Pons (tissue), 1 donor: ENCODE measurements at regions not wholly inside any gene's neighbourhood (a gene's known extent, or its start where the extent isn't known, plus 50 kb on each side); places are given as distances from the start of the nearest gene placed in this dataset.
A peak's percentile ranks its signal among the peaks of the same experiment; 100 is the strongest.
"Not testable (repeated sequence)": the region's sequence is repeated elsewhere in the genome, so short reads cannot be mapped to it uniquely, and the experiment has no call there.

Source experiments
- DNase-seq: peaks from one replicate; pipeline ENCODE4 v3.0.0-alpha.2; 2016; ENCODE audit warnings: low spot score

DNA sequence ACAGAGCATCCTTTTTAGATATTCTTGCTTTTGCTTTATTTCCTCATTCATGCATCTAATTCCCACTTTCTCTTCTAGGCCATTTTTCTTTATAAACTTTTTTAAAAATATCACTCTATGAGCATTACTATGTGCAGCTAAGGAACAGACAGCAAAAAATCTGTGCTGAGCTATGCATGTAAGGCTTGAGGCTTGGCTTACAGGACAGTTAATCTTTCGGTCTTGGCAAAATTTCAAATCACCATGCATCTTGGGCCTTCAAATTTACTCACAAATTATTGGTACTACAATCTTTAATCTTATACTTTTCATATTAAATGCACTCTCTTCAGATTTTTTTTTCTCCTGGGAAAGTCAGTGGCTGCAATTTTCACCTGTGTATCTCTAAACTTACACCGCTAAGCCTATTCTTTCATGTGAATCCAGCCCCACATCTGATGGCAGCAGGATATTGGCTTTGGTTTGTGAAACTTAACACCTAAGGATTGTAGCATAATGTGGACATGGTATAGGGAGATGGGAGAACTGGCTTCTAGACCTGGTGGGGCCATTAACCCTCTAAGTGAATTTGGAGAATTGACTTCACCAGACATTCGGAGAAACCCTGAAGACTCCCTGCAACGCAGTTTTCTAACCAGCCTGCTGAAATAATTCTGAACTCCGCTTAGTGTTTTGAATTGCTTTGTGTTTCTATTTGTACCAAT lies 278.3 kb downstream of the SPRY1 start:
- DNase-seq, result no peak

GRCh38 chr4:123675567-123675966 lies 279.0 kb downstream of the SPRY1 start:
- no peak for DNase-seq

- DNase-seq, result no peak
Observed at GRCh38 chr4:123676071-123676889, 279.7 kb downstream of the SPRY1 start.

DNA sequence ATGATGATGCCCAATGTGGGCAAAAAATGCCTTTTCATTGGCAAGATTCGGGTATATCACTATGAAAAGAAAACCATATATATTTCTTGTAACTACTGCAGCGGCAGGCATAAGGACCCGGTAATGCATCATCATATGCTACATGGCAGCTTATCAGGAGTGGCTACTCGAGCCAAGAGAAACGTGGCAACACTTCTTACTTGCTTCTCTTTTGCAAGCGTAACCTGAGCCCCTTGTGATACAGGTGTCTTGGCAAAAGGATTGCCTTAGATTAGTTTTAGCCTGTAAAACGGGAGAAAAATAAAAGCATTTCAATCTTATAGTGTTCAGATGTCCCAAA lies 280.3 kb downstream of the SPRY1 start:
- DNase-seq, result no peak

DNA sequence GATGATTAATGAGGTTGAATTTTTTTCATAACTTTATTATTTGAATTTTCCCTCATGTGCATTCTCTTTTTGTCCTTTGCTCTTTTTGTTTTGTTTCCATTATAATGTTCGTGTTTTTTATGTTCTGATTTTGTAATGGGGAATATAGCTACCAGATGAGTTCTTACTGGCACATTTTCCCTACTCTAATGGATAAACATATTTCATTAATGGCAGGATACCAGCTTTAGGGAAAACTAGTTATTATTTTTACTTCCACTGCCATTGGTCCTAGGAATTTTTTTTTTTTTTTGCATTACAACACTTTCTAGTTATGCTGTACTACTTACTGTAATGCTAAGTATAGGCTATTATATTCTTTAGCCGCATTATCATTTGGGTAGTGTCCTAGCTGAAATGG lies 286.3 kb downstream of the SPRY1 start:
- DNase-seq, result no peak

DNA sequence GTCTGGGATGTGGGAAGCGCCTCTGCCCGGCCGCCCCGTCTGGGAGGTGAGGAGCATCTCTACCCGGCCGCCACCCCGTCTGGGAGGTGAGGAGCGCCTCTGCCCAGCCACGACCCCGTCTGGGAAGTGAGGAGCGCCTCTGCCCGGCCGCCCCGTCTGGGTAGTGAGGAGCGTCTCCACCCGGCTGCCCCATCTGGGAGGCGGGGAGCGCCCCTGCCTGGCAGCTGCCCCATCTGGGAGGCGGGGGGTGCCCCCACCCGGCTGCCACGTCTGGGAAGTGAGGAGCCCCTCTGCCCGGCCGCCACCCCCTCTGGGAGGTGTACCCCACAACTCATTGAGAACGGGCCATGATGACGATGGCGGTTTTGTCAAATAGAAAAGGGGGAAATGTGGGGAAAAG lies 288.3 kb downstream of the SPRY1 start:
- not testable (repeated sequence) for DNase-seq

DNA sequence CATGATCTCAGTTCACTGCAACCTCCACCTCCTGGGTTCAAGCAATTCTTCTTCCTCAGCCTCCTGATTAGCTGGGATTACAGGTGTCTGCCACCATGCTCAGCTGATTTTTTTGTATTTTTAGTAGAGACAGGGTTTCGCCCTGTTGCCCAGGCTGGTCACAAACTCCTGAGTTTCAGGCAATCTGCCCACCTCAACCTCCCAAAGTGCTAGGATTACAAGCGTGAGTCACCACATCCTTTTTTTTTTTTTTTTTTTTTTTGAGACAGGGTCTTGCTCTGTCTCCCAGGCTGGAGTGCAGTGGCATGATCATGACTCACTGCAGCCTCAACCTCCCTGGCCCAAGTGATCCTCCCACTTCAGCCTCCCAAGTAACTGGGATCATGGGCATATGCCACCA lies 298.9 kb downstream of the SPRY1 start:
- DNase-seq, result not testable (repeated sequence)

DNA sequence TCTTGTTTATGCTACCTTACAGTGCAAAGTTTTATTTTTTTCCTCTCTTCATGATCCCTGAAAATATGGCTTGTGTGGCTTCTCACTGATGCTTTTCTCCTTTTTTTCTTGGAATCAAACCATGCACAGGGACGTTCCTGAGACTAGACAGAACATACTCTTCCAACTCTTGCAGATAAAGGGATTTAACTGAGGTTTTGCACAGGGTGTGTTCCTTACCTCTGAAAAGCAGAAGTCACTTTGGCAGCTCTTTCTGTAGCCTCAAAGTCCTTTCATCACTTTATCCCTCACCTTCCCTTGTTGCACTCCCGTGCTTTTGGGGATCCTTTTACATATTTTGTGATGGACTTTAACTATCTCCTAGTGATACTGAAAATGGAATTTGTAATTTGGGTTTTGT lies 300.1 kb downstream of the SPRY1 start:
- no peak for DNase-seq

DNA sequence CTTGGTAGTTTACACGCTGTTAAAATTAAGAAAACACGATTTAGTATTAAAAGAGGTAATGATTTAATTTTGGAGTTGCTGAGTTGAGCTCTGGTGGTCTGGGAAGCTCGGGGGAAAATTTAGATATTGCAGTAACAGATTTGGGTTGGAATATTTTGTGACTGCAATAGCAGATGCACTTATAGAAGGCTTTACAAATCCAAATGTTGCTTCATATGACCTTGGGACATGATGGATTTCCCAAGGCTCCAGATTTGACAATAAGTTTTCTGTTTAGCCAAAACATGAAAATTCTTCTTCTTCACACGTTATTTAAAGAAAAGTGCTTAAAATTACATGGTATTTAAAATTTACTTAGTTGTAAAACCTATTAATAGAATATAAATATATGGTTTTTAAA lies 302.0 kb downstream of the SPRY1 start:
- no peak for DNase-seq

DNA sequence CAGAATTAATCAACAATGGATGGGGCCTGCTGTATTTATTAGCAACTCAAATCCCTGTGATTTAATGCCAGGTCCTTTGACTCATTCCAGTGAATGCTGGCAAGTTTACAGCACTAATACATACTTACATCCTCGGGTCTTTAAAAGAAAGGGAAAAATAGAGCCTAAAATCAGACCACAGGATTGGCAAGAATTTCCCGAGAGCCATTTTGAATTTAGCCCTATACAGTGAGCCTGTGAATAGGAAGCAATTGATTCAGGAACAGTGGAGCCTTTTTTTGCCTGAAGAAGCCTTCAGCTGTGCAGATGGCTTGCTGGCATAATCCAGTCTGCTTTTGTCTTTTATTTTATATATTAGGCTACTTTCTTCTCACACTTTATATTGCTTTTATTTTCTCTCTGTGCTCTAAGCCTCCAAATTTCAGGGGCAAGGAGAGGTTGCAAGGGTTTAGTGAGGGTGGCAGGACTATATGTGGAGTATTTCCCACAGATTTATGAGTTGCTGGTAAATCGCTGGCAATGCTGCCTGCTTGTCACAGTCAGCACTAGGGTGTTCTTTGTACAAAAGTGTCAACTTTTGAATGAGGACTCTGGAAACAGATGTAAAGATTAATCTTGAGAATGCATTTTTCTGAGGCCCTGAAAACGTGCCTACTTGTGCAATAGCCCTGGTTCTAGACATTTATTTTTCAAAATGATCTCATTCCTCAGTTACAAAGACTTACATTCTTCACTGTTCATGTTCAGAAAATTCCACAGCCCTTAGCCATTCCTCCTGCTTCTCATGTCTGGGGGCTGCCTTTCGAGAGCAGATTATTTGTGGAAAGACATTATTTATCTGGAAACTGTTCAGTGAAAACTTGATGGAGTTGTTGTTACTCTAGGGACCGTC lies 303.5 kb downstream of the SPRY1 start:
- peak; percentile 87 for DNase-seq

- DNase-seq, result no peak
Observed at GRCh38 chr4:123701131-123701575, 304.6 kb downstream of the SPRY1 start.

- no peak for DNase-seq
Observed at GRCh38 chr4:123705419-123705818, 308.8 kb downstream of the SPRY1 start.

DNA sequence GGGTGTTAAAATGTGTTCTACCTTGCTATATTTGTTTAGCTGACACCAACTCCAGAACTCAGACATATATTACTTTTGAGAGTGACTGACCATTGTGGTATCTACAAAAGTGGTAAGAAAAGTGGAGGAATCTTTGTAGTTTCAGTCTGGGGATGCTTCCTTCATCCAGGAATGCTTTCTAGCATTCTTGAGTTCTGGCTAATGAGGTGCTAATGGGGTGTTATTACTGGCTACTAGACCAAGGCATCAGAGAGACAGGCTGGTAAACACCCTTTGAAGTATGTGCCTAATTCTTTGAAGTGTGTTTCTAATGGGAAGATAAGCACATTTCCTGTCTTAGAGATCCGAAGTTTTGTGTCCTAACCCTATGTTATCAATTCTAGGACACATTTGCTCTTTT lies 310.4 kb downstream of the SPRY1 start:
- DNase-seq, result no peak

DNA sequence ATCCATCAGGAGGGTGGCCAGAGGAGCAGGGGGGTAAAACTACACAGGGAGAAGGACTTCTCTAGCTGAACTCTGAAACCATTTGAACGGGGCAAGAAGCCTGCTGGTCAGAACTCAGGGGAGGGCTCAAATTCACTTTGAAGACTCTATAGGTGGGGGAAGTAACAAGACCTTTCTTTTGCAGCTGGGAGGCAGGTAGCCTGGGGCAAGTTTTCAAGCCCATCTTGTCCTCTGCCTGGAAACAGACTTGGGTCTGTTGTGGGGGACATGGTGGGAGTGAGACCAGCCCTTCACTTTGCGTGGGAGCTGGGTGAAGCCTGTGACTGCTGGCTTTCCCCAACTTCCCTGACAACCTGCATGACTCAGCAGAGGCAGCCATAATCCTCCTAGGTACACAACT lies 312.3 kb downstream of the SPRY1 start:
- DNase-seq, result no peak

GRCh38 chr4:123709336-123709735 lies 312.7 kb downstream of the SPRY1 start:
- no peak for DNase-seq

GRCh38 chr4:123731035-123731434 lies 334.4 kb downstream of the SPRY1 start:
- DNase-seq, result peak; percentile 11

DNA sequence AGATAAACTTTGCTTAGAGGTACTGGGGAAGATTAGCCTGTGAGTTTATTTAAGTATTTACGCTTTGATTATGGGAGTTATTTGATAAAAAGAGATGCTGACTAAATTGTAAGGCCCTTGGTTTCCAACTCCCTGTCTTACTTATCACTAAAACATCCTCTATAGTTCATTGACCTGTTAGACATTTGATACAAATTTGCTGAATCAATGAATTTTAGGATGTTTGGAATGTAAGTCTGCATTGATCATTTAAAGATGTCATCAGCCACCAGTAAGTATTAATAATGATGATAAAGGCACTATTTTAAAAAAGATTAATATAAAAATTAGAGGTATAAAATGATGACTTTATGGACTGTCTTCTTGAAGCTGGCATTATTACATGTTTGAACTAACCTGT lies 340.6 kb downstream of the SPRY1 start:
- no peak for DNase-seq

GRCh38 chr4:123739806-123740205 lies 343.2 kb downstream of the SPRY1 start:
- no peak for DNase-seq

DNA sequence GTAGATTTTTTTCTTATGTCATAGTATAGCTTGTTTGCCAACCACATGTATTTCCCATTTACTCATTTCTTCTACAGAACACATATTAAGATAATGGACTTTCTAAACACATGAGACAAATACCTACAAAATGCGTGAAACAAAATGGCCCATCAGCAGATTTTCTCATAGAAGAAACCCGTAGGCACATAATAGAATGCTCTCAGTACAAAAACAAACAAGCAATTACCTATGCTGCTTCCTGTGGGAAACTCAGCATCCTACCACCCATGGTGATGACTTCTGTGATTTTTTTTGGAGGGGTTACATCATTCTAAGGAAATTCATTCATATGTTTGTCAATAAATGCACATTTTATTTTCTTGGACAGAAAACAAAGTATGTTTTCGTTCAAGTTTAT lies 343.6 kb downstream of the SPRY1 start:
- DNase-seq, result no peak

GRCh38 chr4:123741906-123742305 lies 345.3 kb downstream of the SPRY1 start:
- DNase-seq, result no peak

DNA sequence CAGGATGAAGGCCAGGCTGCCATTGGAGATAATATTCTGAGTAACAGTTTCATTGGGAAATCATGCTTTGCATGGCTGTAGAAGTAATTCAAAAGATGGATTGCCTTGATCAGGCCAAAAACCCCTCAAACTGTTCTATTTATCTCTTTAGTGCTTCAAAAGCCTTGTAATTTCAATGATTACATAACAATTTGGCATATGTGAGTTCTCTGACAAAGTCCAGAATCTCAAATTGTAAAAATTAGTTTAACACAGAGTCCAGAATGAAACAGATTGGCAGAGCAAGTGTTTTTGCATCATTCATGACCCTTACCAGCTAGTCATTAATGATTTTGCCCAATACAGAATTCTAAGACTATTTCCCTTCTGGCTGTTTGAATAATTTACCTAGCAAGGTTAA lies 347.3 kb downstream of the SPRY1 start:
- no peak for DNase-seq

DNA sequence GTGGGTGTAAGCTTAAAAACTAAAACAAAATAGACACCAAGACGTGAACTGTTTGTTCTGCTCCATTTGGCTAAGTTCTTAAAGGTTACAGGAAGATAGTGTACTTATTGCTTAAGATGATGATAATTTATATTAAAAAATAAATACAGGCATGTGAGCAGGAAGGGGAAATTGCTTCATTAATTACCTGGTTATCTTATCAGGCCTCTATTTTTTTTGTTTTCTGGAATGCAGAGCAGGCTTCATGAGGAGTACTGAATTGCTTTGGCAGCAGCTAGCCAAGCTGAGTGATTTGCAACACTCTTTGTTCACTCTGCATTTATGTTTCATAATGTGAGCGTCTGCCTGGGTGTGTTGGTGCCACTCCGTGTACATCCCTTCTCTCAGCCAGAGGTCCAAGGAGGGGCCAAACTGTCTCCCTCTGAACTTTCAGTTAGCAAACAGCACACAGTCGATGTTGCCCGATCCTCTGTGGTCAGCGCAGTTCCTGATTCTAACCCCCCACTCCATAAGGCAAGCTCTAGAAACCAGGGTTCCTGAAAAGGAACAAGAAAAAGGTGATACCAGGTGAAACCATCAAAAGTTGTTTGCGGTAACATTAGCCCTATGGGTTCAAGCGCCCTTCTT lies 348.2 kb downstream of the SPRY1 start:
- no peak for DNase-seq
